ENCODE measurements at regions not wholly inside any gene's neighbourhood (a gene's known extent, or its start where the extent isn't known, plus 50 kb on each side); places are given as distances from the start of the nearest gene placed in this dataset.
A peak's percentile ranks its signal among the peaks of the same experiment; 100 is the strongest.

- no peak overlapping the region for H3K27ac ChIP-seq
- H3K36me3 ChIP-seq = no peaks in the 10 kb centered on the region
- no peaks in the 10 kb centered on the region for H3K27me3 ChIP-seq
- H3K9me3 ChIP-seq = no peaks in the 10 kb centered on the region
- TF ChIP-seq CTCF (IDR thresholded peaks at IDR 0.05) (no peak), POLR2A (IDR thresholded peaks at IDR 0.05) (no peak)
- DNase-seq = no peak
- H3K4me3 ChIP-seq = no peak overlapping the region
- no peaks in the 10 kb centered on the region for H3K4me1 ChIP-seq
These were observed 329.0 kb downstream of the GBE1 start for GRCh38 chr3:81432456-81432855.

GRCh38 chr3:81426826-81427577, 334.4 kb downstream of the GBE1 start:
- H3K4me3 ChIP-seq = no peak overlapping the region
- H3K27ac ChIP-seq = no peak overlapping the region
- H3K36me3 ChIP-seq = no peaks in the 10 kb centered on the region
- H3K27me3 ChIP-seq = no peaks in the 10 kb centered on the region
- H3K4me1 ChIP-seq = no peaks in the 10 kb centered on the region
- DNase-seq = no peak
- TF ChIP-seq CTCF (IDR thresholded peaks at IDR 0.05) (no peak), POLR2A (IDR thresholded peaks at IDR 0.05) (no peak)
- H3K9me3 ChIP-seq = no peaks in the 10 kb centered on the region

- no peak overlapping the region for H3K27ac ChIP-seq
- TF ChIP-seq POLR2A (IDR thresholded peaks at IDR 0.05) (no peak), CTCF (IDR thresholded peaks at IDR 0.05) (no peak)
- no peaks in the 10 kb centered on the region for H3K36me3 ChIP-seq
- H3K4me3 ChIP-seq = no peak overlapping the region
- no peaks in the 10 kb centered on the region for H3K27me3 ChIP-seq
- H3K4me1 ChIP-seq = no peaks in the 10 kb centered on the region
- no peaks in the 10 kb centered on the region for H3K9me3 ChIP-seq
- no peak for DNase-seq
These were observed 336.1 kb downstream of the GBE1 start for GRCh38 chr3:81425198-81425868.

GRCh38 chr3:81419228-81419627, 342.2 kb downstream of the GBE1 start:
- no peak for DNase-seq
- Histone ChIP-seq H3K27ac (no peak overlapping the region), H3K9me3 (no peaks in the 10 kb centered on the region), H3K4me3 (no peak overlapping the region), H3K27me3 (no peaks in the 10 kb centered on the region), H3K4me1 (no peaks in the 10 kb centered on the region), H3K36me3 (no peaks in the 10 kb centered on the region)
- TF ChIP-seq CTCF (IDR thresholded peaks at IDR 0.05) (peak in 4 of 6 experiments; percentile 8 to 39 (median 26)), POLR2A (IDR thresholded peaks at IDR 0.05) (no peak)

- no peaks in the 10 kb centered on the region for H3K27me3 ChIP-seq
These were observed 344.6 kb downstream of the GBE1 start for GRCh38 chr3:81416812-81417211.

More at GRCh38 chr3:81416812-81417211, 344.6 kb downstream of the GBE1 start:
- no peaks in the 10 kb centered on the region for H3K4me1 ChIP-seq
- no peak overlapping the region for H3K27ac ChIP-seq
- no peaks in the 10 kb centered on the region for H3K9me3 ChIP-seq
- TF ChIP-seq CTCF (IDR thresholded peaks at IDR 0.05) (no peak), POLR2A (IDR thresholded peaks at IDR 0.05) (no peak)
- no peaks in the 10 kb centered on the region for H3K36me3 ChIP-seq
- no peak overlapping the region for H3K4me3 ChIP-seq
- no peak for DNase-seq

All from Peyer's patch (tissue), 4 donors.